ENCODE measurements at regions not wholly inside any gene's neighbourhood (a gene's known extent, or its start where the extent isn't known, plus 50 kb on each side); places are given as distances from the start of the nearest gene placed in this dataset.

DNA sequence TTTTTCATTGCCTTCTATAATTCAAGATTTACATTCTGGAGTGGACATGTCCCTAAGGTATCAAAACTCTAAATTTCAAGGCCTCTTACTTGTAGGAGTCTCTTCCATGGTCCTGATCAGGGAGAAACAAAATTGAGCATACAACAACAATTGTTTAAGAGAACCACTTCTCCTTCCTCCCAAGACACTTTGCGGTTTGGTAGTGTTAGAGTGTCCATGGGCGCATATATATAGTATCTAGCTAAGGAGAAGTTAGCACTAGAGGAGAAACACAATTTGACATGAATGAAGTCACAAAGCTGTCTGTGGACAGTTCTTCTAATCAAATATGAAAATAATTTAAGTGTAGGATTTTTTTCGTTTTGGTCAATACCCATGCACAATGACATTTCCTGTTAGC, 349.1 kb upstream of the MAP2 start:
- no peaks in the 10 kb centered on the region for H3K9me3 ChIP-seq (ENCODE audit: low read depth, low read length)
- DNase-seq (ENCODE audit: low read depth, low spot score): no peak
- H3K9ac ChIP-seq (ENCODE audit: insufficient read length): no peak overlapping the region
- no peaks in the 10 kb centered on the region for H3K36me3 ChIP-seq (ENCODE audit: insufficient read depth, low read length)
- H3K27ac ChIP-seq: no peak overlapping the region
- TF ChIP-seq POLR2AphosphoS5 (IDR thresholded peaks at IDR 0.05; ENCODE audit: borderline replicate concordance, low read depth, low read length) (no peak), EZH2 (IDR thresholded peaks at IDR 0.05) (no peak), FOXP2 (optimal IDR thresholded peaks at IDR 0.05; ENCODE audit: control extremely low read depth, extremely low read length, insufficient read depth) (no peak)
- H3K4me3 ChIP-seq: no peak overlapping the region

DNA sequence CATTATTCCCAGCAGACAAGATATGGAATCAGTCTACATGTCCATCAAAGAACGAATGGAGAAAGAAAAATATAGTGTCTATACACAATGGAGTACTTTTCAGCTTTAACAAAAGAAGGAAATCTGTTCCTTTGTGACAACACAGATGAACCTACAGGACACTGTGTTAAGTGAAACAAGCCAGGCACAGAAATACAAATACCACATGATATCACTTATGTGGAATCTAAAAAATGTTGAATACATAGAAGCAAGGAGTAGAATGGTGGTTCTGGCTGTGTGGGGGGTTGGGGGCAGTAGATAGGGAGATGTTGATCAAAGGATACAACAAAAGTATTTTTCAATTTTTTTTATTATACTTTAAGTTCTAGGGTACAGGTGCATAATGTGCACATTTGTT, 347.7 kb upstream of the MAP2 start:
- Histone ChIP-seq H3K9ac (ENCODE audit: insufficient read length) (no peak overlapping the region), H3K9me3 (ENCODE audit: low read depth, low read length) (no peaks in the 10 kb centered on the region), H3K36me3 (ENCODE audit: insufficient read depth, low read length) (no peaks in the 10 kb centered on the region), H3K4me3 (no peak overlapping the region), H3K27ac (no peak overlapping the region)
- DNase-seq (ENCODE audit: low read depth, low spot score): no peak
- no peak for TF ChIP-seq FOXP2 (optimal IDR thresholded peaks at IDR 0.05; ENCODE audit: control extremely low read depth, extremely low read length, insufficient read depth)
- TF ChIP-seq POLR2AphosphoS5 (IDR thresholded peaks at IDR 0.05; ENCODE audit: borderline replicate concordance, low read depth, low read length): no peak
- no peak for TF ChIP-seq EZH2 (IDR thresholded peaks at IDR 0.05)

DNA sequence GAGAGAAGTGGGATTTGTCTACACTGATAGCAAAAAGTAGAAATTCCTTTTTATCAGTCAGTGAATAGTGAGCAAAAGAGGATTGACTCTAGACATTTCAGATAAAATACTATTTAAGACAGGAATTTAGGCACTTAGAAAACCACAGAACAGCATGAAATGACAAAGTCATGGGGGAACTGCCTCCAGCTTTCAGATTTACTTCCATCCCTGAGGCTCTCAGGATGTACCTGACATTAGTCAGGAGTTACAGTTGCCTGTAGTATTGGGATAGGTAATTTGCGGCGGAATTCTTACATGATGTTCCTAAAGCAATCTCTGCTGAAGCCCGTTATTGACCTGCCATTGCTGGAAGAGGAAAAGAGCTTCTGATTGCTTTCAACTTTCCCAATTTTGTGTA, 337.1 kb upstream of the MAP2 start:
- no peak overlapping the region for H3K4me3 ChIP-seq
- H3K36me3 ChIP-seq (ENCODE audit: insufficient read depth, low read length): no peaks in the 10 kb centered on the region
- H3K9ac ChIP-seq (ENCODE audit: insufficient read length): no peak overlapping the region
- no peak overlapping the region for H3K27ac ChIP-seq
- no peaks in the 10 kb centered on the region for H3K9me3 ChIP-seq (ENCODE audit: low read depth, low read length)
- TF ChIP-seq FOXP2 (optimal IDR thresholded peaks at IDR 0.05; ENCODE audit: control extremely low read depth, extremely low read length, insufficient read depth): no peak
- TF ChIP-seq EZH2 (IDR thresholded peaks at IDR 0.05): no peak
- TF ChIP-seq POLR2AphosphoS5 (IDR thresholded peaks at IDR 0.05; ENCODE audit: borderline replicate concordance, low read depth, low read length): no peak
- no peak for DNase-seq (ENCODE audit: low read depth, low spot score)

DNA sequence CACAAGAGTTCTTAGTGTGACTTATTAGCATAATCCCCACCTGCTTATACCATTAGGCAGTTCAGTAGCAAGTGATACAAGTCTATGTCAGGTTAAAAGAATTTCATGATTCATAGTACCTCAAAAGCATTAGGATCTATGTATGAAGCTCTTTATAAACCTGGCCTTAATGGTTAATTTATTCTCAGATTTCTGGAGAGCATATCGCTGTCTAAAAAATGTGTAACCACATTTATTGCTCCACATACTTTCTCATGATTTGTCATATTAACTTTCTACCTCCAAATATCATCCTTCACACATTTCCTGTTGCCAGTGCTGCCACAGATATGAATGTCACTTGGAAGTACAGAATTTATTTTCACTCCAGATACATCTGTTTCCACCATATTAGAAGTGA, 332.8 kb upstream of the MAP2 start:
- Histone ChIP-seq H3K9me3 (ENCODE audit: low read depth, low read length) (no peaks in the 10 kb centered on the region), H3K27ac (no peak overlapping the region), H3K4me3 (no peak overlapping the region), H3K36me3 (ENCODE audit: insufficient read depth, low read length) (no peaks in the 10 kb centered on the region), H3K9ac (ENCODE audit: insufficient read length) (no peak overlapping the region)
- no peak for DNase-seq (ENCODE audit: low read depth, low spot score)
- TF ChIP-seq EZH2 (IDR thresholded peaks at IDR 0.05) (no peak), FOXP2 (optimal IDR thresholded peaks at IDR 0.05; ENCODE audit: control extremely low read depth, extremely low read length, insufficient read depth) (no peak), POLR2AphosphoS5 (IDR thresholded peaks at IDR 0.05; ENCODE audit: borderline replicate concordance, low read depth, low read length) (no peak)

DNA sequence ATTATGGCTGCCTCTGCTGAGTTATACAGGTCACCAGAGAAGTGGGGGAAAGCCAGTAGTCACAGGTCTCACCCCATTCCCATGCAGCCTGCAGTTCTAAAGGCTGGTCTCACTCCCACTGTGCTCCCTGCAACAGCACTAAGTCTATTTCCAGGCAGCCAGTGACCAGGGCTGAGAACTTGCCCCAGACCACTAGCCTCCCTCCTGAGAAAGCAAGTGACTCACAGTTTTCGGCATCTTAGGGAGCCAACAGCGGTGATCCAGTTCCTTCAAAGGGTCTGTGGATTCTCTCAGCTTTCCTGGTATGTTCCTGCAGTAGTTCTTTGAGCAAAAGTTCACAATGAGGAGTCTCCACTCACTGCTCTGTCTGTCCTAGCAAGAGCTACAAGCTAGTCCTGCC, 329.6 kb upstream of the MAP2 start:
- no peak for DNase-seq (ENCODE audit: low read depth, low spot score)
- Histone ChIP-seq H3K27ac (no peak overlapping the region), H3K9ac (ENCODE audit: insufficient read length) (no peak overlapping the region), H3K4me3 (no peak overlapping the region), H3K9me3 (ENCODE audit: low read depth, low read length) (no peaks in the 10 kb centered on the region), H3K36me3 (ENCODE audit: insufficient read depth, low read length) (no peaks in the 10 kb centered on the region)
- no peak for TF ChIP-seq EZH2 (IDR thresholded peaks at IDR 0.05)
- no peak for TF ChIP-seq FOXP2 (optimal IDR thresholded peaks at IDR 0.05; ENCODE audit: control extremely low read depth, extremely low read length, insufficient read depth)
- TF ChIP-seq POLR2AphosphoS5 (IDR thresholded peaks at IDR 0.05; ENCODE audit: borderline replicate concordance, low read depth, low read length): no peak

DNA sequence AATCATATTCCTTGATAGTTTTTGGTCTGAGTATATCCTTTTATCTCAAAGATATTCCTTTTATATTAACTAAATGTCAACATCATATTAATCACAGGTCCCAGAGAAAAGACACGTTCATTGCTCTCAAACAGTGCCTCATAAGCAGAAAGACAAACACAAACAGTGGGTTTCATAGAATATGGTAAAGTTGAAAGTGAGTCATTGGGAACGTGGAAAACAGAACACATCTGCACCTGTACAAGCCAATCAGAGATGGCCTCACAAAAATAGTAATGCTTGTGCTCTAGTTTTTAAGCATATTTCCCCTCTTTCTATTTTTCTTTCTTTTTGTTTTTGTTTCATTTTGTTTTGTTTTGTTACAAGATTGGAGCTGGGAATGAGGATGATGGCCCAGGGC, 328.4 kb upstream of the MAP2 start:
- no peak for DNase-seq (ENCODE audit: low read depth, low spot score)

DNA sequence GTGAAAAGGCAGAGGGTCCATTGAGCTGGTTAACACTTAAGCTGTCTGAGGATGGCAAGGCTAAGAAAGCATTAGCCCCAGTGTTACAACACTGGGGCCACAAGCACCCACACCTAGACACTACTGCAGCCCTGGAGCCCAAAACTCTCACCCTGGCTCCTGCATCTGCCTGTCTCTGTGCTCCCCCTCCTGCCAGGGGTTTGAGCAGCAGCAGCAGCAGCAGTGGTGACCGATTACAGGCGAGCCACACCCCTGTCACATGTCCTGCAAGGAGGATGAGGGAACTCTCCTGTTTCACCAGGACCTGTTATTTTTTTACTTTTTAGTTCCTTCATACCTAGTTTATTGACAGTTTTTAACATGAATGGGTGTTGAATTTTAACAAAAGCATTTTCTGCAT, 326.7 kb upstream of the MAP2 start:
- no peaks in the 10 kb centered on the region for H3K9me3 ChIP-seq (ENCODE audit: low read depth, low read length)
- no peak overlapping the region for H3K27ac ChIP-seq
- H3K9ac ChIP-seq (ENCODE audit: insufficient read length): no peak overlapping the region
- H3K36me3 ChIP-seq (ENCODE audit: insufficient read depth, low read length): no peaks in the 10 kb centered on the region
- no peak overlapping the region for H3K4me3 ChIP-seq
- DNase-seq (ENCODE audit: low read depth, low spot score): no peak
- no peak for TF ChIP-seq FOXP2 (optimal IDR thresholded peaks at IDR 0.05; ENCODE audit: control extremely low read depth, extremely low read length, insufficient read depth)
- TF ChIP-seq POLR2AphosphoS5 (IDR thresholded peaks at IDR 0.05; ENCODE audit: borderline replicate concordance, low read depth, low read length): no peak
- no peak for TF ChIP-seq EZH2 (IDR thresholded peaks at IDR 0.05)

More for the DNA sequence above, 328.4 kb upstream of the MAP2 start:
- no peak overlapping the region for H3K9ac ChIP-seq (ENCODE audit: insufficient read length)
- H3K9me3 ChIP-seq (ENCODE audit: low read depth, low read length): no peaks in the 10 kb centered on the region
- H3K4me3 ChIP-seq: no peak overlapping the region
- no peaks in the 10 kb centered on the region for H3K36me3 ChIP-seq (ENCODE audit: insufficient read depth, low read length)
- TF ChIP-seq POLR2AphosphoS5 (IDR thresholded peaks at IDR 0.05; ENCODE audit: borderline replicate concordance, low read depth, low read length) (no peak), FOXP2 (optimal IDR thresholded peaks at IDR 0.05; ENCODE audit: control extremely low read depth, extremely low read length, insufficient read depth) (no peak), EZH2 (IDR thresholded peaks at IDR 0.05) (no peak)
- no peak overlapping the region for H3K27ac ChIP-seq

DNA sequence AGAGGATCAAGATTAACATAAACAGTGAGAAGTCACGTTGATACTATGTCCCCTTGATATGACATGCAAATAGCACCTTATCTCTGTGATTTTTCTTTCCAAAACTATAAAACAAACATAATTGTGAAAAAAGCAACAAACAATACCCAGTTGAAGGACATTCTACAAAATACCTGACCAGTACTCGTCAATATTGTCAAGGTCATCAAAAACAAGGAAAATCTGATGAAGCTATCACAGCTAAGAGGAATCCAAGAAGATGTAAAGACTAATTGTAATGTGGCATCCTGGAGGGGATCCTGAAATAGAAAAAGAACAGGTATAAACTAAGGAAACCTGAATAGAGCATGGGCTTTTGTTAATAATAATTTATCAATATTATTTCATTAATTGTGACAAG, 321.5 kb upstream of the MAP2 start:
- H3K9ac ChIP-seq (ENCODE audit: insufficient read length): no peak overlapping the region
- no peaks in the 10 kb centered on the region for H3K36me3 ChIP-seq (ENCODE audit: insufficient read depth, low read length)
- H3K27ac ChIP-seq: no peak overlapping the region
- no peak for DNase-seq (ENCODE audit: low read depth, low spot score)
- TF ChIP-seq POLR2AphosphoS5 (IDR thresholded peaks at IDR 0.05; ENCODE audit: borderline replicate concordance, low read depth, low read length): no peak
- TF ChIP-seq EZH2 (IDR thresholded peaks at IDR 0.05): no peak
- no peak for TF ChIP-seq FOXP2 (optimal IDR thresholded peaks at IDR 0.05; ENCODE audit: control extremely low read depth, extremely low read length, insufficient read depth)
- no peak overlapping the region for H3K4me3 ChIP-seq
- H3K9me3 ChIP-seq (ENCODE audit: low read depth, low read length): no peaks in the 10 kb centered on the region

DNA sequence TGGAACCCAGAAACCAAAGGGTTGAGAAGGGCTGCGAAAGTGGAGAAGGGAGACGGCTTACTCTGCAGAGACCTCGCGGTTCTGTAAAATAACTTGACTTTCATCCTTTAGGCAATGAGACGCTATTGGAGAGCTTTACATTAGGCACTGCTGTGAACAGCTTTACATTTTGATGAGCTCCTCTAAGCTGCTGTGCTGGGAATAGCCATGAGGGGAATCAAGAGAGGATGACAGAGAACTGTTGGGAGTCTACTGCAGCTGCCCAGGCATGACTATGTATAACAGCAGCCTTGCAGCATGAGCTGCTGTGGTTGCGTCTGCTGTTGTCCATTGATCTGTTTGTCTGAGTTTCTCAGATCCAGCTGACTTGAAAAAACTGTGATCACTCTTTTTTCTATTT, 310.8 kb upstream of the MAP2 start:
- Histone ChIP-seq H3K9ac (ENCODE audit: insufficient read length) (no peak overlapping the region), H3K36me3 (ENCODE audit: insufficient read depth, low read length) (no peaks in the 10 kb centered on the region), H3K27ac (no peak overlapping the region), H3K9me3 (ENCODE audit: low read depth, low read length) (no peaks in the 10 kb centered on the region), H3K4me3 (no peak overlapping the region)
- TF ChIP-seq FOXP2 (optimal IDR thresholded peaks at IDR 0.05; ENCODE audit: control extremely low read depth, extremely low read length, insufficient read depth) (no peak), EZH2 (IDR thresholded peaks at IDR 0.05) (no peak), POLR2AphosphoS5 (IDR thresholded peaks at IDR 0.05; ENCODE audit: borderline replicate concordance, low read depth, low read length) (no peak)
- no peak for DNase-seq (ENCODE audit: low read depth, low spot score)
